HUDEP-2 (cell line): ENCODE measurements at regions not wholly inside any gene's neighbourhood (a gene's known extent, or its start where the extent isn't known, plus 50 kb on each side); places are given as distances from the start of the nearest gene placed in this dataset.

ENCODE experiments used
- DNase-seq, 76 experiments: peaks; one replicate each; lab custom pipeline; 2025; ENCODE audit not compliant: unreplicated experiment in 76 of 76; lab: John Stamatoyannopoulos, UW

DNA sequence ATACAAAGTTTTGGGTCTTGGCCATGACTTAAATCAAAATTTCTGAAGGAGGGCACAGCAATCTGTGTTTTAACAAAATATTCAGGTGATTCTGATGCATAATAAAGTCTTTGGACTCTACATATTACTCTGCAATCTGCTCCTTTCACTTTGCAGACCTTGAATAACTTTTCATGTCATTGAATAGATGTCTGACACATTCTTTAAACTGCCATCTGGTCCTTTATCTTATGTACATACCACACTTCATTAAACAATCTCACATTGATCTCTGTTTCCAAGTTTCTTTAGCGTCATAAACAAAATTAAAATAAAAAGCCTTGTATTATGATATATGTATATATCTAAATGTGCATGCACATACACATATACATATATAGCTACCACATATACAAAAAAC lies 831.2 kb downstream of the MAFB start:
- no peak for DNase-seq

DNA sequence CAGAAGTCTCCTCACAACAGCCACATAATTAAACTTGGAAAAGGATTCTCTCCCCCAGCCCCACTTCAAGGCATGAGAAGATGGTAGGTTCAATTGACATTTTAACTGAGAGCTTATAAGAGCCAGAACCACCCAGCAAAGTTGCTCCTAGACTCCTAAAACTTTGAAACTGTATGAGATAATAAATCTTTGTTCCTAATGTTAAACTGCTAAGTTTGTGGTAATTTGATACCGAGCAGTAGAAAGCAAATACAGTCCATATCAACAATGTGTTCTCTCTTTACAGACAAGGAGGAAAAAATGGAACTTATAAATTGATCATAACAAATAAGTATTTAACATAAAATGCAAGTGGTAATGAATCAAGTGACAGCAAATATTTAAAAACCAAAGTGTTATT lies 831.8 kb downstream of the MAFB start:
- DNase-seq = no peak

DNA sequence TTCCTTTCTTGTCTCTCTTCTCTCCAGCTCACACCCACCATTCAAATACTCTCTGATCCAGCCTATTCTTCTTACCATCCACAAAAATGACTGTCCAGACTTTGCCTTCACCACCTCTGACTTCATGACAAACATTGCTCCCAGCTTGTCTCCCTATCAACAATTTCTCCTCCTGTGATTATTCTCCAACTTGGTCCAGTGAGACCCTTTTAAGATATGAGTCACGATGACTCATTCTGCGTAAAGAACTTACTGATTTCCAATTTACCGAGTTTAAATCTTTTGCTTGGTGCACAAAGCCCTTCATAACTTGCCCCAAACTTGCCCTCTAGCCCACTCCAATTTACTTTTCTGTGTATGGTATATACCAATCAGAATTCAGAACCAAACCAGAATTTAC lies 833.2 kb downstream of the MAFB start:
- no peak for DNase-seq

DNA sequence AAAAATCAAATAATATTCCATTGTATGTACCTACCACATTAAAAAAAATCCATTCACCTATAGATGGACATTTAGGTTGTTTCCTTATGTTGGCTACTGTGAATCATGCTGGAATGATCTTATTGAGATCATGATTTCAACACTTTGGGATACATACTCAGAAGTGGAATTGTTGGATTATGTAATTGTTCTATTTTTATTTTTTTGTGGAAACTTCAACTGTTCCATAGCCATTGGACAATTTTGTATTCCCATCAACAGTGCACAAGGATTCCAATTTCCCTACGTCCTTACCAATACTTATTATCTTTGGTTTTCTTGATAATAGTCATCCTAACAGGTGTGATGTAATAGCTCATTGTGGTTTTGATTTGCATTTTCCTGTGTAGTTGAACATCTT lies 834.0 kb downstream of the MAFB start:
- no peak for DNase-seq

DNA sequence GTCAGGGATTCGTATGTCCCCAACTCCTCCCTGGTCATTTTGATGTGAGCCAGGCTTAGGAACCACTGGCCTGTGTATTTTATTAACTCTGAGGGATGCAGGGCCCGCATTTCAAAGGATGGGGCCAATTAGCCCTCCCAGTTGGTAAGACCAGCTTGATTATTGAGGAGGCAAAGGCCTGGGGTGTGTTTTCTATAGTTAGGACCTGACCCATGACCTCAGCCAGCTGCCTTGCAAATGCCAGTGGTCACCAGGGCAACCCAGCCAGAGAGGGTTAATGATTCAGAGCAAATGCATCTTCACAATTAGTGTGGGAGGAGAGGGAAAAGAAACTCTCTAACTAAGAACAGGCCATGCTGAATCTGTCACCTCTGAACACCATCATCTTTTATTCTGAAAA lies 835.4 kb downstream of the MAFB start:
- DNase-seq = no peak

DNA sequence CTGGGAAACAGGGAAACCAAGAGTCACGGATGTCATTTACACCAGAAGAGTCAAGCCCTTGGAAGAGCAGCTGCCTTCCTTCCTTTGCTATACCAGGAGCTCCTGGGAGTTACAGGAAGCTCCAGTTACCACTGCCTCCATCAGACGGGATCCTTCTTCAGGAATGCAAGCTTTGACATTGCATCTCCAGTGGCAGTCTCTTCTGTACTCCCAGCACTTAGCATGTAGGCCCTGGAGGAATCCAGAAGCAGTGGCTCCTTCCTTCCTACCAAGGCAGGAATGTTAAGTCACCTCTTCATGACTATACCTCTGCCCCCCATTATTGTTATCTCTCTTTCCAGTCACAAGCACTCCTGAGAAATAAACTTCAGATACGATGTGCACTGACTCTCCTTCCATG lies 836.0 kb downstream of the MAFB start:
- DNase-seq = no peak

DNA sequence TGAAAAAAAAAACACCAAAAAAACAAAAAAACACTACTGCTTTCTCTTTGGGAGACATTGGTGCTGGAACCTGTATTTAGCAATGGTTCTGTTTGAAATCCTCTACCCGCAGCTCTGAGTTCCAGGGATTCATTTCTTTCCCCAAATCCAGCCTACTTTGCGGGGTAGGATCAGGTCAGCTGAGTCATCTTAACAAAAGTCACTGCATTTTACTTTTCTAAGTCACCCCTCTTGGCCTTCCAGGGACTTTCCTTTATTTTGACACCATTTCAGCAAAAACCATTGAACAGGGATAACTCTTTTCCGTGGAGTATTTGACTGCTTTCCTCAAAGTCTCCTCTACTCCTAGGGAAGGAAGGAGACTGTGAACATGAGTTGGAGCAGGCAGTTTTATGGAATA lies 837.6 kb downstream of the MAFB start:
- DNase-seq = no peak

DNA sequence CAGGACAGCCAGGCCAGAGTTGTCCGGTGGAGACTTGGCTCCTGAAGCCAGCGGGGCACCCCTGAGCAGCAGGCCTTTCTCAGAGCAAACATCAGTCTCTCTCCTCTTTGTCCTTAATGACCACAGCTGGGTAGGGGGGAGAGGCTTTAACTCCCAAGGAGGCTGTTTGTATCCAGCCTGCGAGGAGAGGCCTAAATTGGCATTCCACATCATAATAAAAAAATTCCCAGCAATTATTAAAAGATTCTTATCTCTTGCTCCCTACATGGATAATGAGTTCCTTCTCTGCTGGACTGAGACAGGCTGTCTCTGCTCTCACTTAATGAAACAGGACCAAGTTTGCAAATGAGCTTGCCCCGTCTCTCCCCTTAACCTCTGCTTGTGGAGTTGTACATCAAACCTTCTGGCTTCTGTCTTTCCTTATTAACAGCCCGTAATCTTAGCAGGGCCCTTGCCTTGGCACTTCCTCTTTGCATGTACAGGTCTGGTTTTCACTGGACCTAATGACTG lies 838.2 kb downstream of the MAFB start:
- no peak for DNase-seq

DNA sequence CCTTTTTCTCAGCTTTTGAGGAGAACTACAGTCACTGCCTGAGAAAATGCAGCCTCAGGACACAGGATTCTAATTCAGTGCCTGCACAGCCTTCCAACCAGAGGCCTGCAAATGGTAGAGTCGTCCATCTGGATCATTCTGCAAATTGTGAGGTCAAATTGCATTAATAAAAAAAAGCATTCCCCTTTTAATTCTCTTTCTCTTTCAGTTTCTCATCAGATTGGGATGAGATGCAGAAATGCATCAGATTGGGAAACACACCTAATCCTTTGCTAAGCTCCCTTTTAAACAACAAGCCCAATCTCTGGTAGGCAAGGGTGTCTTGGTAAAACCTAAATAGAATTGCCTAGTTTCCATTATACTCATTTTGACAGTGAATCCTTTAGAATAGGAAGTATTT lies 838.8 kb downstream of the MAFB start:
- no peak for DNase-seq

DNA sequence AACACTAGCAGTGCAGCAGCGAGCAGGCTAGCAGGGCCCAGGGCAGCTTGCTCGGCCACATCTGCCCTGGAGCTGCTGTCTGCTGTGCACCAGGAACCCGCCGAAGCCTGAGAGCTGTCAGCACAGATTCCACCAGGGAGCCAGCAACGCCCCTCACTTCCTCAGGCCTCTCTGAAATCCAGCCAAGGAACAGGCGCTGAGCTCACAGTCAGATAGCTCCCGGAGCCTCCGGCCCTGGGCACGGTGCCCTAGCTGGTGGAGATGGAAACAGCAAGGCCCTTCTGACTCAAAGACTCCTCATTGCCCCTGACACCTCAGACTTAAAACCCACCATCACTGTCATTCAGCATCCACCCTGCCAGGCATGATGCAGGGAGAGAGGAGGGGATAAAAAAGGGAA lies 839.4 kb downstream of the MAFB start:
- no peak for DNase-seq

DNA sequence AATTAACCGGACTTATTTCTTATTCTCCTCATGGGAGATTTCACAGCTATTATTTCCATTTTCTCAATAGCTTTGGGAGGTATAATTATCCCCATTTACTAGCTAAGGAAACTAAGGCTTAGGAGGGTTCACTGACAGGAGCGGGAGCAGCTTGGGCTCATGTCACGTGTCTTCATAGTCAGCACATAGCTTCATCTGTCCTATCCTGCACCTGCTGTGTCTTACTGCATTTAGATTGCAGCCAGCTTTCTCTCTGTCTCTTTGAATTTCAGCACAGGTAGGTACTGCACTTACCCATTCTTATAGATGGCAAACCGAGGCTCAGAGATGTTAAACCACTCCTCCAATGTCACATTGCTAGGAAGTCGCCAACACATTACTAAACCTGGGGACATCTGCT lies 839.9 kb downstream of the MAFB start:
- no peak for DNase-seq

DNA sequence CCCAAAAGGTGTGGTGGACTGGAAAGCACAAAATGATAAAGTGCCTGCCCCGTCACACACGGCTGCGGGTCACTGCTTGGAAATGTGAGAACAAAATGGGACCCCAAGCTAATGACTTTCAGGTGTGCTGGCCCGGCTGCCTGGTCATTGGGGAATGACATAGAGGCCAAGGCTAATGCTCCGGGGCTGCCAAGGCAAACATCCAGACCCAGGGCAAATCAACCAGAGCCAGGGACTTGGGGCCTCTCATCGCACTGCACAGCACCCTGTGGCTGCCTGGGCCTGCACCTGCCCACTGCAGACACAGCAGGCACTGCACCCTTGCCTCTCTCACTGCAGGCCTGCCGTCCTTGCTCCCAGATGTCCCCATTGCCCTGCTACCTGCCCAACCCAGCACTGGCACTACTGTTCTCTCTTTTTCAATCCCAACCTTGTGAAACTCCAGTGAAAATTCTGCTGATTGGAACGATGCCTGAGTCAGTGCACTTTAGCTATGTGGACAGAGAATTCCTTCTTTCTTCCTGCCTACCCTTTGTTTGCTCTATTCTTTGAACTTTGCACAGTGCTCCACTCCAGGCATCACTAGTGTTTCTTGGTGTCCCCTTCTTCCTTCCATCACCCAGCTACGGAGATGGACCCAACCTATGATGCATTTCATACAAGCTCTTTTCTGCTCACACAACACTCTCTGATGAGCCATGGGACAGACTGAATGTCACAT lies 849.5 kb downstream of the MAFB start:
- no peak for DNase-seq

DNA sequence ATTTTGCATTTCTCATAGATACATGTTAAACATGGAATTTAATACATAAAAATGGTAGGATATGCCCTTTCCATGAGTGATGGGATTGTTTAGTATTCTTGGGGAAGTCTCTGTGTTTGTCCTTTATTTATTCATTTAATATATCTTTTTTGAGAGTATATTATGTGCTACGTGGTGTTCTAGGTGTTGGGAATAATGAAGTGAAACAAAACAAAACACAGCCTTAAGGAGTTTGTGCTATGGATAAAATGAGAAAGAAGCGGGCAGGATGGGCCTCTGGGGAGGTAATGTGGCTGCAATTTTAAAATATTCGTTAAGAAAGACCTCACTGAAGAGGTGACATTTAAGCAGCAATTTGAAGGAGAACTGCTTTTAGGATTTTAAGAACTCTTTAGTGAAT lies 851.5 kb downstream of the MAFB start:
- no peak for DNase-seq

DNA sequence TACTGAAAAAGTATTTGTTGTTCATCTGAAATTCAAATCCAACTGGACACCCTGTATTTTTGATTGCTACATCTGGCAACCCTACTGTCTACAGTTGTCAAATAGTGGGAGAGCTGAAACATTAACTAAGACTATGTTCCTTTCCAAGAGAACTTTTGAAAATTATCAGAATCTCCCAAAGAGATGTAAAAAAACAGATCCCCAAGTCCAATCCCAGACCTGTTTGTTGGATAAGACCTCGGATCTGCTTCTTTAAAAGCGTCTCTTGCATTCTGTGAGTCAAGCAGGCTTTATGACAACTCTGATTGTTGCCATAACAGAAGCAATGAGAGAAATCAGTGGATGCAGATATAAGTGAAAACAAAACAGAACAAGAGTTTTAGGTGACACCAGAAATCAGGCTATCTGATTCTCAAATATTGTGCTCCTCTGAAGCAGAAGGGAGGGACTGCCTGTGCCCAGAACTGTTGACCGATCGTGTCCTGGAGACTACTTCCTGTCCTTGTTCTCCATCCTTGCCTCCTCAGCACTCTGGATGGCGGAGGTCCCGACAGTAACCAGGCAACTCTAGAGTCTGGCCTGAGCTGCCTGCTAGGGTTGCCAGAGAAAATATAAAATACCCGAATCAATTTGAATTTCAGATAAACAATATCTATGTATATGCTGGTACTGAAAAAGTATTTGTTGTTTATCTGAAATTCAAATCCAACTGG lies 853.8 kb downstream of the MAFB start:
- DNase-seq = no peak

DNA sequence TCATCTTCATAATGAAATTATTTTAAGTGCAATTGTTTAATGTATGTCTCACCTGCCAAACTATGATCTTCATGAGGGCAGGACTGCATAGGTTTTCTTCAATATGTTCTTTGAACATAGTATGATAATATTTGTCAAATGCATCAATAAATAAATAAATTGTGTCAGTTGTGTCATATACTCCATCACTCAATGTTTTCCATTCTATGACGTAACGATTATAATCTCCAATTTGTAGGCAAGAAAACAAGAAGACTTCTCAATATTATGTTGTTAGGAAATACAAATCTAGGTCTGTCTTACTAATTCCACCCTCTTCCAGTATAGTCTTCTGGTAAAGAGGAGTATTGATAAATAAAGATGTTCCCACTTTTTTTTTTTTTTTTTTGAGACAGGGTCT lies 858.1 kb downstream of the MAFB start:
- DNase-seq = no peak

DNA sequence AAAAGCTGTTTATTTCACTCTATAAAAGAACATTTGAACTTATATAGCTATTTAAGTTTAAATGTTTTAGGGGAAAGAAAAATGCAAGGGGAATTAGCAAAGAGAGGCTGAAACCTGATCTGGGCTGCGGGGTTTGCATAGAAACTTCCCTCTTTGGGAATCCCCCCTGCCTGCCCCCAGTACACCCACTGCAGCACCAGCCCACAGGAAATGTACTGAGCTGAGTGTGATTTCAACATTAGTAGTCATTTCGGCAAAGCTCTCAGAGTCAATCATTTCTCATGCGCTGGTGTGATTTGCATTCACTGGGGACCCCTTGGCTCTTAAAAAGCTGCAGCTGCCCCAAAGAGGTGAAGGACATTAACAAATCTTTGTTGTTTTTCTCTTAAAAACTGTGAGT lies 859.4 kb downstream of the MAFB start:
- DNase-seq = no peak

DNA sequence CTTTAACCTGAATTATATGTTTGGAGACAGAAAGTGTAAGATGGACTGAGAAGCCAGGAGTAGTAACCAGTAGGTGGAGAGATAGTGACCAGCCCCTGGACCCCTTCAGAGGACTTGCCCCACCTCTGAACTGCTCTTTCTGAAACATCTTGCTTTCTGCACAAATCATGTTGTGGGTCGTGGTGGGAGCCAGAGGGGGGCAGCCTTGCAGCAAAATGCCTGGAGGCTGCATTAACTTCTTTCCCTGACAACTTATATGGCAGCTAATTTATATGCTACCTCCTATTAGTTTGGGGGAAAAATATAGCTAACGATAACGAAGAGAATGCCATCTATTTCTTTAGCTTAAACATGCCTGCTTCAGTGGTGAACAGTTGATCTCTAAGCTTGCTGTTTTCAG lies 859.8 kb downstream of the MAFB start:
- DNase-seq = no peak

DNA sequence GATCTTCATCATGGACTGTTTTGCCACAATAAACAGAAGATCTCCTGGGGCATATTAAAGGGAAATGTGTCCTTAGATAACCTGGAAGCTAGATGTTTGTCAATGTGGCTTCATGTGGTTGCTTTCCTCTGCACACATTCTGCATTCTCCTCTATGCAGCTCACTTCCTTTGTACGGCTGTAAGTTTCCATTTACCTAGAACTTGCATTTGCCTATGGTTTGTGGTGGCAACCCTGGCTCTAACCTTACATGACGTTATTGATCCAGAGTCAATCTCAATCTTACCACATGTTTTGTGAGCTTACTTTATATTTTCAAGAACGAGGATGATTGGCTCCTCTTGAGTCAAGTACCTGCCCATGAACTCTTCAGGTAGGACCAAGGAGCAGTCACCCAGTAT lies 863.1 kb downstream of the MAFB start:
- no peak for DNase-seq

DNA sequence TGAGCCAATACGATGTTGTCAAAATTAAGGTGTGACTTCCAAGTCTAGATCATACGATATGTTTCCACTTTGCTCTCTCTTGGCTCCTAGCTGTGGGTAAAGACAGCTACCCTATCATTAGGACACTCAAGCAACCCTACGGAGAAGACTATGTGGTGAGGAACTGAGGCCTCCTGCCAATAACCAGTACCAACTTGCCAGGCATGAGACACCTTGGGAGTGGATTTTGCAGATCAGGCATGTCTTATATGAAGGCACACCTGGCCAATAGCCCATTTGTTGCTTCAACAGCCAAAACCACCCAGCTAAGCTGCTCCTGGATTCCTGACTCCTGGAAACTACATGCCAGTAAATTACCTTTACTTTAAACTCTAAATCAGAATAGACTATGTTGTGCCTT lies 863.4 kb downstream of the DHX35 start:
- no peak for DNase-seq

DNA sequence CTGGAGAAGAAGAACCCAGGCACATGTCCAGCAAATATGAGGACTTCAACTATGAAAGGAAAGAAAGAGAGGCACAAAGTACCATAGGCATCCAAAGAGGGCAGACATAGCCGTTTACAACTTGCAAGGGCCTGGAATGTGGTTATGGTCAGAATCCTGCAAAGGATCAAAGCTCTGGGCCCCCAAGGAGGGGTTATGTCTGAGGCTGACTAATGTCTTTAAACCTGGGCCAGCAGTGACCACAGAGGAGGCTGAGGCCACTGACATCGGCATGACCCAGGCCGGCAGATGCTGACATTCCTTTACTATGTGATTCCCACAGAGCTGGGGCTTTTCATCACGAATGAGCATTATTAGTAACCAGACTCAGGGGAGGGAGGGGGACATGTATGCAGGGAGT lies 861.1 kb downstream of the DHX35 start:
- DNase-seq = no peak

DNA sequence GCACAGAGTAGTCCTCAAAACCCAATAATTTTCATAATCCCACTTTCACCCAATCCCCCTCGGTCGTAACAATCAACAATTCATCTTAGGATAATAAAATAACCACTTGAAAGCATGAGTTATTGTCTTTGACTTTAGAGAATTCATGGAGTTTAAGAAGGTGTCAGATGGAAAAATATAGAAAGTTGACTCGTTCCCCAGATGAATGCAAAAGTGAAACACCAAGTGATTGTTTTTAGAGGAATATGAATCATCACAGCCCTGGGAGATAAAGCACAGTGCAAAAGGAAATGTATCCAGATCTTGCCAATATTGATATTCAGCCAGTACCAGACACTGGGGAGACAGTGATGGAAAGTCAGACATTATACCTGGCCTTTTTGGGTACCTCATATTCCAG lies 860.5 kb downstream of the DHX35 start:
- DNase-seq = no peak

DNA sequence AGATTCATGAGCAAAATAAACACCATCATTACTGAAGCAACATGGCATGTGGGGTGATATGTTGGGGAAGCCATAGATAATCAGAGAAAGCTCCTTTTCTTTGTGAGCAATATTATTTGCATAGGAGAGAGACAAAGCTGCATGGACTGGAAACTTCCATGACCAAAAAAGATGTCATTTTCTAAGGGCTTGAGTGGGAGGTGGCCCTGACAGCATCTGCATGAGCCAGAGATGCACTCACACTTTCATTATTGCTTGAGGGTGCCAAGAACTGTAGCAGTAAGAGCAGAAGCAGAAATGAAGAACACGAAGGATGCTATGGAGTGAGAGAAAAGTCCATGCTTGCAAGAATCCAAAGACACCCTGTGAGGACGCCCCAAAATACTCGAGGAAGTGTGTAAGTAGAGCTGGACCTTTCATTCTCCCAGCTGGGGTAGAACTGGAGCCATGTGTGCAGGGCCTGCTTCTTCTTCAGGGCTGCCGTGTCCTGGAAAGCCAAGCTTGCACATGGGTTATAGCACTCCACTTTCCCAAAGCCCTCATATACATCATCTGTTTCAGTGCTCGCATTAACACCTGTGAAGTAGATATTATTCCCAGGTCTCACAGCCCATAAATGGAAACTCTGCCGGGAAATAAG lies 851.2 kb downstream of the DHX35 start:
- no peak for DNase-seq
